ENCODE measurements at regions not wholly inside any gene's neighbourhood (a gene's known extent, or its start where the extent isn't known, plus 50 kb on each side); places are given as distances from the start of the nearest gene placed in this dataset.

DNA sequence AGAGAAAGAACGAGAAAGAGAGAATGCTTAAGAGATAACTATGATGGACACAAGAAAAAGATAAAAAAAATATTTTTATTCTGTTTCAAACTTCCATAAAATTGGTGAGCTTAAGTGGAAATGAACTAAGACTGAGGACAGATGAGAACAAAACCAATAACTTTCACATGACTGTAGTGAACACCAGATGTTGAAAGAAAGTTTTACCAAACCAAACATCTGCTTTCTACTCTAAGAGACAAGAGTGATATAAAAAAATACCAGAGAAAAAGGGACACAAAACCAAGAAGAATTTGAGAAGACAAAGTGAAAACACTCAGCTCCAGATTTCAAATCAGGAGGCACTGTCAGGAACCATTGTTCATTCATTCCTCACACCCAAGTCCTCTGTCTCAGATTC is 147.9 kb downstream of the IMPG2 start:
- DNase-seq: no peak
- H3K27ac Mint-ChIP-seq: no peak overlapping the region
- H3K4me1 Mint-ChIP-seq: no peaks in the 10 kb centered on the region
- peaks cover 2 to 25% (median 8%) of the 10 kb centered on the region in 7 donors for H3K9me3 Mint-ChIP-seq
- peaks cover 6 to 16% (median 9%) of the 10 kb centered on the region in 3 donors for H3K27me3 Mint-ChIP-seq
- no peak for ATAC-seq (ENCODE audit: low read depth in 2 of 2)
- no peak overlapping the region for H3K4me3 Mint-ChIP-seq
- no peaks in the 10 kb centered on the region for H3K36me3 Mint-ChIP-seq

DNA sequence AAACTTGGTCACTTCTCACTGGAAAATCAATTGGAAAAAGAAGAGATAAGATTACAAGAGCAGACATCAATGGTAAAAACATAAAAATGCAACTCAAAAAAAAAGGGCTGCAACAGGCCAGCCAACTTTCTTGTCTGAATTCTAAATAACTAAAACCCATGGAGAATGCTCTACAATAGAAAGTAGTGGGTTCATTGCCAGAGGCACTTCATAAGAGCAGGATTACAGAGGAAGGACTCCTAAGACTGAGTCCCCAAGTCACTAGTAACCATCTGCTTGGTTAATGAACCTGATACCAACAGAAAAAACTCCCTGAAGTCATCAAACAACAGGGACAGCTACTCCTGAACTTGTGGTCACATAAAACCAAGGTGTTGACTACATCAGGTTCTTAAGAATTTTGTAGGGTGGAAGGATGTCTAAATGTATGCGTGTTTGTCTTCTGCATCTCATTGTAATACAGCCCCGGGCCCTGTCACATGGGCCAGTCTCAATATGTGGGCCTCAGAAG is 148.6 kb downstream of the IMPG2 start:
- Mint-ChIP-seq H3K4me1 (no peaks in the 10 kb centered on the region), H3K27ac (no peak overlapping the region), H3K4me3 (no peak overlapping the region), H3K36me3 (no peaks in the 10 kb centered on the region), H3K27me3 (peaks cover 6 to 23% (median 12%) of the 10 kb centered on the region in 3 donors), H3K9me3 (peaks cover 2 to 25% (median 8%) of the 10 kb centered on the region in 7 donors)
- ATAC-seq (ENCODE audit: low read depth in 2 of 2): no peak
- DNase-seq: no peak

DNA sequence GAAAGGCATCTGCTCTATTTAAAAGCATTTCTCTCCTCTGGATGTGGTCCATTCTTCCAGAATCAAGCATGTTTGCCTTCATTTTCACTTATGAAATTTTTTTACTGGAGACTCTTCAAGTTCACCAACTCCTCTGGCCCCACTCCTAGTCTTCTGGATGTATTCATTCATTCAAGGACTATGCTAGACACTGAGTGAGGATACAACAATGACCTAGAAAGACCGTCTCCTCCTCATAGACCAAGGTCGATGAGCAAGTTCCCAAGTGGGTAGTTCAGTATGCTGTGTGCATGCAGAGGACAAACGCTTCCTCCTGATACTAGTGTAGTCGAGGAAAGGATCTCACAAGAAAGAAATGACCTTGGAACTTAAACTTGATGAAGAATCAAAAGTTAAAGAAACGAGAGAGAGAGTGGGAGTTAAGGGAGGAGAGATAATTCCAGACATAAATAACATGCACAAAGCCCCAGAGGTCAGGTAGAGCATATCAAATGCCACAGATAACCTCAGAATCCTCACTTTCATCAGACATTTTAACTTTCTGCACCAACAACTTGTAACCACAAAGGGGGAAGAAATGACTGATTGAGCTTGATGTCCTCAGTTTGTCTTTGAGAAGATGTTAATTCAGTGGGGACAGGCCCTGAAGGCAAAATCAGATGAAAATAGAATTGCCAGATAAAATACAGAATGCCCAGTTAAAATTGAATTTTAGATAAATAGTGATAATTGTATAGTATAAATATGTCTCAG is 149.4 kb downstream of the IMPG2 start:
- Mint-ChIP-seq H3K27me3 (peaks cover 6 to 25% (median 19%) of the 10 kb centered on the region in 3 donors), H3K36me3 (no peaks in the 10 kb centered on the region), H3K27ac (no peak overlapping the region), H3K4me1 (no peaks in the 10 kb centered on the region), H3K4me3 (no peak overlapping the region), H3K9me3 (peaks cover 2 to 25% (median 8%) of the 10 kb centered on the region in 7 donors)
- DNase-seq (no peak), ATAC-seq (ENCODE audit: low read depth in 2 of 2) (no peak)

DNA sequence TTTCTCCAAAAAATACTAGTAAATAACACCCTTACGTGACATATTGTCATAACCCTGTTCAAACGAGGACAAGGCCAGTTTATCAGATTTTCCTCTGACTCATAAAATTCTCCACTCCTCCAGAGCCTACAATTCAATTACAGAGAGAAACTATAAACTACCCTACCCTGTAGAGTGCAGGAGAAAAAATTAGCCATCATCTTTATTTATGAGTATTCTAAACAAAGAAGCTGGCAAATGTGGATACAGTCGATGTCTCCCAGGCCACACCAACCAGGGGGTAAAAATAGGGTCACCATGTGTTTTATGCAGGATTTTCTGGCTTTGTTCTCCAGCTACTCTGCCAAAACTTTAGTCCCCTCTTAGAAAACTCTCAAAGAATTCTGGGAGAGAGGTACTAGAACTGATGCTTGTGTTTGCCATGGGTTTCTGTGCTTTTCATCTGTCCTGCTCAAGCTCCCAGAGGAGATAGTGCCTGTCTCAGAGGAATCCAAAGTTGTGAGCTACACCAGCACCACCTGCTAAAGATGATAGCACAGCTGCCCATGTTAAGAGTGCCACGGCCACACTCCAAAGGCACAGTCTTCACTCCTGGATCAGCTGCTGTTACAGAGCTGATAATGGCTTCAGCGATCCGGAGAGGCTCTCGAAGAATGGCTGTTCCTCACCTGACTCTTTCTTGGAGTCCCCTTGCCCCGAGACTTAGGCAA is 150.2 kb downstream of the IMPG2 start:
- H3K4me3 Mint-ChIP-seq: no peak overlapping the region
- DNase-seq (no peak), ATAC-seq (ENCODE audit: low read depth in 2 of 2) (no peak)
- H3K4me1 Mint-ChIP-seq: no peaks in the 10 kb centered on the region
- peaks cover 6 to 25% (median 19%) of the 10 kb centered on the region in 3 donors for H3K27me3 Mint-ChIP-seq
- H3K36me3 Mint-ChIP-seq: no peaks in the 10 kb centered on the region
- H3K27ac Mint-ChIP-seq: no peak overlapping the region
- peaks cover 2 to 22% (median 6%) of the 10 kb centered on the region in 7 donors for H3K9me3 Mint-ChIP-seq

DNA sequence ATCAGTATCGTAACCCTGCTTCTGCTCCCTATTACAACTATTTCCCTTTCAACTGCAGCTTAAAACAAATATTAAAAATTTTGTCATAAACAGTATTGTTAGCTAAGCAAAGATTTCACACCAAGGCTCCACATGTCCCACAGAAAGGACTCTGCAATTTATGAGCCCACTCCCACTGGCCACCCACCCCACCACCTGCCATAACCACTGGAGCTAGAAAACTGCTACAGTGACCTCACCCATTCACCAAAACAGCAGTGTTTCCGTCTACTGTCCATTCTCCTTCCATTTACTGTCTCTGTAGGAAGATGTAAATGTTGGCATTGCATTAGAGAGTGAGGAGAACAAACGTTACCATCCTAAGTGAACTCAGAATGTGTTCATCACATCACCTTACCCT is 150.9 kb downstream of the IMPG2 start:
- DNase-seq (no peak), ATAC-seq (ENCODE audit: low read depth in 2 of 2) (no peak)
- Mint-ChIP-seq H3K27me3 (peaks cover 6 to 25% (median 19%) of the 10 kb centered on the region in 3 donors), H3K4me3 (no peak overlapping the region), H3K36me3 (no peaks in the 10 kb centered on the region), H3K27ac (no peak overlapping the region), H3K9me3 (peaks cover 2 to 15% (median 4%) of the 10 kb centered on the region in 7 donors), H3K4me1 (no peaks in the 10 kb centered on the region)

DNA sequence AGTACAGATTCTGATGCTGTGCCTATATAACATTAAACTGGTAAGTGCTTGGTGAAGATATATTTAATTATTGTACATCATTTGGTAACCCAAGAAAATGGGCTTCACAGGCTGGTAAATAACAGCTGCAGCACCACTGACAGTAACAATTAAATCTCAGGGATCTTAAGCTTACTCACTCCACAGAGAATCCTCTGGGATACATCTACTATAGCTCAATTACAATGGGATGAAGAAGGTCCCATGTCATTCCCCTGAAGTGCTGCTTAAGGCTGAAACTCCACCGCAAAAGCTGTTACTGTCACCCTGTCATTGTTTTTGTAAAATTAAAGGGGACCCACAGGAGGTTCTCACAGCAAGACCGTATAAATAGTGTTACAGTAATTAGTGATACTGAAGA is 153.0 kb downstream of the IMPG2 start:
- Mint-ChIP-seq H3K4me3 (no peak overlapping the region), H3K27me3 (peaks cover 6 to 36% (median 34%) of the 10 kb centered on the region in 3 donors), H3K36me3 (no peaks in the 10 kb centered on the region), H3K9me3 (peaks cover 0 to 4% (median 3%) of the 10 kb centered on the region in 7 donors), H3K4me1 (no peaks in the 10 kb centered on the region), H3K27ac (no peak overlapping the region)
- ATAC-seq (ENCODE audit: low read depth in 2 of 2): no peak
- no peak for DNase-seq

DNA sequence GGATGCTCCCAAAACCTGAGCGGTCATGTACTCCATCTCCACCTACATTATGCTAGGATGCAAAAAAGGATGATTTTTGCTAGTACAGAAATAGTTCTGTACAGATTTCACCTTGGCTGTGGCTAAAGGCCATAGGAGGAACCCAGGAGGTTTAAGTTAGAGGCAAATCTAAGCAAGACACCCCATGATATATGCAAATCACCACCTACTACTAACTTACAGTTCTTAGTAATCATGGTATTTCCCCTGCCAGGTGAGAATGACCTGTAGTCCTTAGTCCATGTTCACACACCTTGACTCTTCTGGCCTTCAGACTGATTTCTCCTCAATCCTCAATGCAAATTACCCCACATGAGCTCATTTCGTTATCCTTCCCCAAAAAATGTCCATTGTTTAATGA is 154.2 kb downstream of the IMPG2 start:
- Mint-ChIP-seq H3K27me3 (peaks cover 6 to 40% (median 33%) of the 10 kb centered on the region in 3 donors), H3K36me3 (no peaks in the 10 kb centered on the region), H3K4me1 (no peaks in the 10 kb centered on the region), H3K27ac (no peak overlapping the region), H3K9me3 (peaks cover 0 to 2% (median 0%) of the 10 kb centered on the region in 7 donors), H3K4me3 (no peak overlapping the region)
- no peak for DNase-seq
- no peak for ATAC-seq (ENCODE audit: low read depth in 2 of 2)

DNA sequence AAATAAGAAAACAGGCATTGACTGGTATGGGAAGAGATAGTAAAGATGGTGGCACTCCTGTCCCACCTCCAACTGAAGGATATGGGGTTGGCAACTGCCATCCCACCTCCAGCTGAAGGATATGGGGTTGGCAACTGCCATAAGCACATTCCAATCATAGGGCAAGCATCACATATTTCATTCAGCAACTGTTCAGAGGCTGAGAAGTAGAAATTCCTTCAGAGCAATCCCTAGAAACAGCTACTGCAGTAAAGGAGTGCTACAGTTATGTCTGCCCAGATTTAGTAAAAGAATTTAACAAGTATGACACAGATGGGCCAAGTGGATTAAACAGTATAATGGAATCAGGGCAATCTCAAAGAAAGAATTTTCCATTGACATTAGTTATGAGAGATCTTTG is 156.8 kb downstream of the IMPG2 start:
- no peaks in the 10 kb centered on the region for H3K4me1 Mint-ChIP-seq
- H3K27me3 Mint-ChIP-seq: peaks cover 2 to 34% (median 23%) of the 10 kb centered on the region in 3 donors
- H3K27ac Mint-ChIP-seq: no peak overlapping the region
- no peak for DNase-seq
- no peak overlapping the region for H3K4me3 Mint-ChIP-seq
- no peak for ATAC-seq (ENCODE audit: low read depth in 2 of 2)
- H3K9me3 Mint-ChIP-seq: peaks cover 0 to 2% (median 0%) of the 10 kb centered on the region in 7 donors
- no peaks in the 10 kb centered on the region for H3K36me3 Mint-ChIP-seq

DNA sequence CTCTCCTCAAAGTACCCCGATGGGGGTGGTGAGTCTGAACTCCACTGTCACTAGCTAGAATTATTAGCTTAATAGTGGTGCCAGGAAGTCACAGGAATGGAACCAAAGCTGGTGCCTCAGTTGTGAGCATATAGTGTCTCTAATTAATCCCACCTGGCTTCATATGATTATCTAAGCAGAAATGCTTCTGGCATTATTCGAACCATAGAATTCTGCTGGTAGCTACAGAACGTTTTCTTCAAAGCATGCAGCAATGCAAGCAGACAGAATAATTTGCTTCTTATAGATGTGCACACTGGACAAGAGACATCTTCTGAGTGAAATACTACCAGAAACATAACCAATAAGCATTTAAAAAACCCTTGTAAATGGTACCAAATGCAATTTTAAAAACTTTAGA is 160.9 kb downstream of the IMPG2 start:
- Mint-ChIP-seq H3K9me3 (peaks cover 0 to 2% (median 0%) of the 10 kb centered on the region in 7 donors), H3K36me3 (no peaks in the 10 kb centered on the region), H3K4me3 (no peak overlapping the region), H3K27ac (no peak overlapping the region), H3K27me3 (peaks cover 0 to 24% (median 11%) of the 10 kb centered on the region in 3 donors), H3K4me1 (no peaks in the 10 kb centered on the region)
- ATAC-seq (ENCODE audit: low read depth in 2 of 2) (no peak), DNase-seq (no peak)

DNA sequence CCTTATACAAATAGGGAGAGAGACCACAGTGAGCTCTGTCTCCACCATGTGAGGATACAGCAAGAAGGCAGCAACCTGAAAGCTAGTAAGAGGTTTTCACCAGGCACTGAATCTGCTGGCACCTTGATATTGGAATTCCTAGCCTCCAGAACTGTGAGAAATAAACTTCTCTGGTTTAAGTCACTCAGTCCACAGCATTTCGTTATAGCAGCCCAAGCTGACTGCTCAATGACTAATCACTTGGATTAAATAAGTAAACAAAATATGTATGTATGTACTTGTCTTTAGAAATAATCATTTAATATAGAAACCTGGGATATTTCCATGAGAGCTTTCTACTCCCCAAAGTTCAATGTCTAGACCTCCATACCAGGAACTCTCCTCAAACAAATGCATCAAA is 162.0 kb downstream of the IMPG2 start:
- Mint-ChIP-seq H3K9me3 (peaks cover 0 to 2% (median 0%) of the 10 kb centered on the region in 7 donors), H3K4me1 (no peaks in the 10 kb centered on the region), H3K27me3 (peaks cover 0 to 20% (median 10%) of the 10 kb centered on the region in 3 donors), H3K36me3 (no peaks in the 10 kb centered on the region), H3K4me3 (no peak overlapping the region), H3K27ac (no peak overlapping the region)
- ATAC-seq (ENCODE audit: low read depth in 2 of 2) (no peak), DNase-seq (no peak)

DNA sequence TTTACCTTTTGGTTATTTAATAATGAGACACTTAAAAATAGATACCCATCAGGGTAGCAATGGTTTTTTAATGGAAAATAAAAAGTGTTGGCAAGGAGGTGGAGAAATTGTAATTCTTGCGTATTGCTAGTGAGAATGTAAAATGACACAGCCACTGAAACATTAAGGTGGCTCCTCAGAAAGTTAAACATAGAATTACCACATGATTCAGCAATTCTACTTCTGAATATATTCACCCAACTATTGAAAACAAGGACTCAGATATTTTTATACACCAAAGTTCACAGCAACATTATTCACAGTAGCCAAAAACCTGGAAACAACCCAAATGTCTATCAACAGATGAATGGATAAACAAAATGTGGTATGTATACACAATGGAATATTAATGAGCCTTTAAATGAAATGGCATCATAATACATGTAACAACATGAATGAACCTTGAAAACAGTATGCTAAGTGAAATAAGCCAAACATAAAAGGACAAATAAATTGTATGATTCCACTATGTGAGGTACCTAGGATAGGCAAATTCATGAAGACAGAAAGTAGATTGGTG is 163.5 kb downstream of the IMPG2 start:
- Mint-ChIP-seq H3K36me3 (no peaks in the 10 kb centered on the region), H3K9me3 (peaks cover 0 to 1% (median 0%) of the 10 kb centered on the region in 7 donors)

DNA sequence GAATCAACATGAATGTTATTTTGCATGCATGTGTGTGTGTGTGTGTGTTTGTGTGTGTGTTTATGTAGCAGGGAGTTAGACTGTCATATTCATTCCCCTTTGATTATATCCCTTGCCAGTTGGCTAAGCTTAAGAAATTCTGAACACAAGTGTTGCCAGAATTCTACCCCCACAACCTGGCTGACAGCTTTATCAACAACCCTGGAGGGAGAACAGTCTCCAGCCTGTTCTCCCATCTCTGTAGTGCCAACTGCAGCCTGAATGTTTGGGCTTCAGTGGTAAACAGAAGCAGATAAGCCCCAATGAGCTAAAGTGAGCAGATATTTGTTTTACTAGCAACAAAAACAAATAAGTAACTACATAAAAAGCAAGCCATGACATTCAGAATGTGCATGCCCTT is 162.6 kb upstream of the ABI3BP start:
- DNase-seq (no peak), ATAC-seq (ENCODE audit: low read depth in 2 of 2) (no peak)
- no peak overlapping the region for H3K27ac Mint-ChIP-seq
- peaks cover 0 to 4% (median 2%) of the 10 kb centered on the region in 3 donors for H3K27me3 Mint-ChIP-seq
- no peaks in the 10 kb centered on the region for H3K36me3 Mint-ChIP-seq
- no peaks in the 10 kb centered on the region for H3K4me1 Mint-ChIP-seq
- H3K4me3 Mint-ChIP-seq: no peak overlapping the region
- H3K9me3 Mint-ChIP-seq: peaks cover 0 to 1% (median 0%) of the 10 kb centered on the region in 7 donors

More for the DNA sequence above, 163.5 kb downstream of the IMPG2 start:
- Mint-ChIP-seq H3K4me1 (no peaks in the 10 kb centered on the region), H3K27me3 (peaks cover 0 to 5% (median 0%) of the 10 kb centered on the region in 3 donors), H3K27ac (no peak overlapping the region), H3K4me3 (no peak overlapping the region)
- ATAC-seq (ENCODE audit: low read depth in 2 of 2) (no peak), DNase-seq (no peak)

DNA sequence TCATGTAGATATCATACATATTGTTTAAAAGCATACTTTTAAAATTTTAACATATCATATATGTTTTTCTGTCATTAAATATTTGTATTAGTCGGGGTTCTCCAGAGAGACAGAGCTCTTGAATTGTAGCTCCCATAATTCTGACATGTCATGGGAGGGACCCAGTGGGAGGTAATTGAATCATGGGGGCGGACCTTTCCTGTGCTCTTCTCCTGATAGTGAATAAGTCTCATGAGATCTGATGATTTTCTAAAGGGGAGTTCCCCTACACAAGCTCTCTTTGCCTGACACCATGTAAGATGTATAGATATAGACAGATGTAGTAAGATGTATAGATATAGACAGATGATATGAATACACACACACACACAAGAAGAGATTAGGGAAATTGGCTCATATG is 161.2 kb upstream of the ABI3BP start:
- Mint-ChIP-seq H3K36me3 (no peaks in the 10 kb centered on the region), H3K27me3 (peaks cover 6 to 7% (median 7%) of the 10 kb centered on the region in 3 donors), H3K9me3 (peaks cover 0 to 1% (median 0%) of the 10 kb centered on the region in 7 donors), H3K4me3 (no peak overlapping the region), H3K27ac (no peak overlapping the region), H3K4me1 (no peaks in the 10 kb centered on the region)
- DNase-seq (no peak), ATAC-seq (ENCODE audit: low read depth in 2 of 2) (no peak)

Data from naive B cell (primary cell).